MM.1S (cell line): ENCODE measurements at regions not wholly inside any gene's neighbourhood (a gene's known extent, or its start where the extent isn't known, plus 50 kb on each side); places are given as distances from the start of the nearest gene placed in this dataset.

ENCODE experiments used
- DNase-seq: peaks from one replicate; pipeline ENCODE4 v3.0.0-alpha.2; 2015
- H2AFZ ChIP-seq: fragments of 300-600 bp; sonication (generic); 2 replicates; pipeline ENCODE4 v1.6.0; 2016; ENCODE audit warnings: antibody characterized with exemption, low read length
- H3F3A ChIP-seq: fragments of 300-600 bp; sonication (generic); 2 replicates; pipeline ENCODE4 v1.6.1; 2016; ENCODE audit warnings: mild to moderate bottlenecking, antibody characterized with exemption, low read length, moderate library complexity, mixed read lengths; ENCODE audit not compliant: insufficient read depth
- H3K27ac ChIP-seq: fragments of 300-600 bp; sonication (generic); 2 replicates; pipeline ENCODE4 v1.5.1; 2016; ENCODE audit warnings: mild to moderate bottlenecking, low read length
- H3K27me3 ChIP-seq: fragments of 300-600 bp; sonication (generic); replicated peaks from 2 replicates; pipeline ENCODE4 v1.6.0; 2016; ENCODE audit warnings: low read length; ENCODE audit not compliant: insufficient read depth
- H3K36me3 ChIP-seq: fragments of 300-600 bp; sonication (generic); replicated peaks from 2 replicates; pipeline ENCODE4 v1.6.1; 2016; ENCODE audit warnings: mild to moderate bottlenecking, low read length, mixed read lengths; ENCODE audit not compliant: insufficient read depth
- H3K4me1 ChIP-seq: fragments of 300-600 bp; sonication (generic); 2 replicates; pipeline ENCODE4 v1.6.1; 2016; ENCODE audit warnings: low read length, mixed read lengths
- H3K4me2 ChIP-seq: fragments of 300-600 bp; sonication (generic); 2 replicates; pipeline ENCODE4 v1.6.0; 2016; ENCODE audit warnings: low read depth, low read length
- H3K4me3 ChIP-seq: fragments of 300-600 bp; sonication (generic); 2 replicates; pipeline ENCODE4 v1.5.1; 2016; ENCODE audit warnings: low read length, mixed read lengths
- H3K79me2 ChIP-seq: fragments of 300-600 bp; sonication (generic); 2 replicates; pipeline ENCODE4 v1.6.1; 2016; ENCODE audit warnings: mixed run types, low read length, mixed read lengths
- H3K9ac ChIP-seq: fragments of 300-600 bp; sonication (generic); 2 replicates; pipeline ENCODE4 v1.6.1; 2016; ENCODE audit warnings: low read length, mixed read lengths
- H3K9me2 ChIP-seq: fragments of 300-600 bp; sonication (generic); replicated peaks from 2 replicates; pipeline ENCODE4 v1.6.1; 2016; ENCODE audit warnings: mild to moderate bottlenecking, low read length, mixed read lengths; ENCODE audit not compliant: insufficient read depth
- H3K9me3 ChIP-seq: fragments of 300-600 bp; sonication (generic); replicated peaks from 2 replicates; pipeline ENCODE4 v1.6.1; 2016; ENCODE audit warnings: mild to moderate bottlenecking, low read length, mixed read lengths; ENCODE audit not compliant: insufficient read depth
- H4K20me1 ChIP-seq: fragments of 300-600 bp; sonication (generic); 2 replicates; pipeline ENCODE4 v1.6.1; 2016; ENCODE audit warnings: mild to moderate bottlenecking, low read length, moderate library complexity, mixed read lengths; ENCODE audit not compliant: insufficient read depth
- CTCF ChIP-seq: fragments of 300-600 bp; sonication (generic); IDR thresholded peaks from 2 replicates; pipeline ENCODE4 v1.5.1; 2016; ENCODE audit warnings: antibody characterized with exemption, low read length, mixed read lengths
- EZH2 ChIP-seq: fragments of 300-600 bp; sonication (generic); optimal IDR thresholded peaks from 2 replicates; pipeline ENCODE3; 2017; ENCODE audit warnings: low read depth, mild to moderate bottlenecking, antibody characterized with exemption, low read length, mixed read lengths
- EZH2phosphoT487 ChIP-seq: fragments of 300-600 bp; sonication (generic); IDR thresholded peaks from 2 replicates; pipeline ENCODE4 v1.6.1; 2018; ENCODE audit warnings: antibody characterized with exemption, low read length

- TF ChIP-seq CTCF (no peak), EZH2 (no peak), EZH2phosphoT487 (no peak)
- no peaks in the 10 kb centered on the region for H3K4me1 ChIP-seq
- no peaks in the 10 kb centered on the region for H3F3A ChIP-seq
- no peaks in the 10 kb centered on the region for H3K36me3 ChIP-seq
- H2AFZ ChIP-seq, result no peak overlapping the region
- H3K9ac ChIP-seq, result no peak overlapping the region
- H4K20me1 ChIP-seq, result no peaks in the 10 kb centered on the region
- H3K27me3 ChIP-seq, result no peaks in the 10 kb centered on the region
- H3K27ac ChIP-seq, result no peak overlapping the region
- no peak overlapping the region for H3K4me3 ChIP-seq
- H3K4me2 ChIP-seq, result no peak overlapping the region
- no peaks in the 10 kb centered on the region for H3K9me2 ChIP-seq
- no peaks in the 10 kb centered on the region for H3K79me2 ChIP-seq
- no peaks in the 10 kb centered on the region for H3K9me3 ChIP-seq
- no peak for DNase-seq
These were observed 73.8 kb upstream of the SORCS1 start for GRCh38 chr10:107238275-107238674.

- Histone ChIP-seq H3K36me3 (no peaks in the 10 kb centered on the region), H3K27ac (no peak overlapping the region), H4K20me1 (no peaks in the 10 kb centered on the region), H3K4me1 (no peaks in the 10 kb centered on the region), H3K9ac (no peak overlapping the region), H3K9me3 (no peaks in the 10 kb centered on the region), H3K79me2 (no peaks in the 10 kb centered on the region), H3K27me3 (no peaks in the 10 kb centered on the region), H3F3A (no peaks in the 10 kb centered on the region), H3K4me3 (no peak overlapping the region), H2AFZ (no peak overlapping the region), H3K4me2 (no peak overlapping the region), H3K9me2 (no peaks in the 10 kb centered on the region)
- DNase-seq, result no peak
- TF ChIP-seq EZH2phosphoT487, result no peak
- TF ChIP-seq CTCF, result no peak
- no peak for TF ChIP-seq EZH2
These were observed 67.5 kb upstream of the SORCS1 start for GRCh38 chr10:107232013-107232412.

- no peaks in the 10 kb centered on the region for H3K36me3 ChIP-seq
- no peak overlapping the region for H3K4me3 ChIP-seq
- no peaks in the 10 kb centered on the region for H3K9me3 ChIP-seq
- H3K27ac ChIP-seq, result no peak overlapping the region
- H3K4me2 ChIP-seq, result no peak overlapping the region
- DNase-seq, result no peak
- H4K20me1 ChIP-seq, result no peaks in the 10 kb centered on the region
- no peak overlapping the region for H3K9ac ChIP-seq
- H3K4me1 ChIP-seq, result no peaks in the 10 kb centered on the region
- H3K79me2 ChIP-seq, result no peaks in the 10 kb centered on the region
- H3F3A ChIP-seq, result no peaks in the 10 kb centered on the region
- no peaks in the 10 kb centered on the region for H3K9me2 ChIP-seq
- H3K27me3 ChIP-seq, result no peaks in the 10 kb centered on the region
- no peak overlapping the region for H2AFZ ChIP-seq
- TF ChIP-seq CTCF, result no peak
- no peak for TF ChIP-seq EZH2
- TF ChIP-seq EZH2phosphoT487, result no peak
These were observed 66.4 kb upstream of the SORCS1 start for GRCh38 chr10:107230887-107231286.

- H3K9ac ChIP-seq, result no peak overlapping the region
- no peaks in the 10 kb centered on the region for H3K79me2 ChIP-seq
- no peaks in the 10 kb centered on the region for H3K4me1 ChIP-seq
- no peaks in the 10 kb centered on the region for H3K9me2 ChIP-seq
- no peak overlapping the region for H2AFZ ChIP-seq
- no peak overlapping the region for H3K4me2 ChIP-seq
- H3K27me3 ChIP-seq, result no peaks in the 10 kb centered on the region
- no peaks in the 10 kb centered on the region for H4K20me1 ChIP-seq
- TF ChIP-seq EZH2, result no peak
- TF ChIP-seq CTCF, result no peak
- H3K36me3 ChIP-seq, result no peaks in the 10 kb centered on the region
- no peak overlapping the region for H3K27ac ChIP-seq
- H3K9me3 ChIP-seq, result no peaks in the 10 kb centered on the region
- no peak for DNase-seq
- H3F3A ChIP-seq, result no peaks in the 10 kb centered on the region
- H3K4me3 ChIP-seq, result no peak overlapping the region
These were observed 51.2 kb upstream of the SORCS1 start for GRCh38 chr10:107215681-107216080.
